SHP77 (cell line): ENCODE measurements at regions not wholly inside any gene's neighbourhood (a gene's known extent, or its start where the extent isn't known, plus 50 kb on each side); places are given as distances from the start of the nearest gene placed in this dataset.
"Not testable (repeated sequence)": the region's sequence is repeated elsewhere in the genome, so short reads cannot be mapped to it uniquely, and the experiment has no call there.

Experiments used
- DNase-seq, 2 experiments: peaks; one replicate each; lab custom pipeline; 2025; lab: John Stamatoyannopoulos, UW

- DNase-seq, result no peak
These were observed 313.8 kb downstream of the S1PR1 start for GRCh38 chr1:101550581-101550980.

- DNase-seq, result no peak
These were observed 330.2 kb downstream of the S1PR1 start for GRCh38 chr1:101566883-101567538.

GRCh38 chr1:101567582-101568189, 330.9 kb downstream of the S1PR1 start:
- peak in 1 of 2 experiments; percentile 16 for DNase-seq

GRCh38 chr1:101587741-101588140, 350.9 kb downstream of the S1PR1 start:
- peak in 1 of 2 experiments; percentile 39 for DNase-seq

GRCh38 chr1:101588677-101589076, 351.9 kb downstream of the S1PR1 start:
- DNase-seq, result no peak

- no peak for DNase-seq
These were observed 356.0 kb downstream of the S1PR1 start for GRCh38 chr1:101592845-101593244.

GRCh38 chr1:101595881-101596374, 359.1 kb downstream of the S1PR1 start:
- DNase-seq, result no peak

- not testable (repeated sequence) for DNase-seq
These were observed 363.8 kb downstream of the S1PR1 start for GRCh38 chr1:101600615-101601014.

GRCh38 chr1:101603726-101604125, 366.9 kb downstream of the S1PR1 start:
- no peak for DNase-seq

GRCh38 chr1:101605878-101606277, 369.1 kb downstream of the S1PR1 start:
- no peak for DNase-seq

GRCh38 chr1:101613546-101613945, 376.7 kb downstream of the S1PR1 start:
- no peak for DNase-seq

GRCh38 chr1:101618900-101619299, 377.8 kb downstream of the OLFM3 start:
- DNase-seq, result no peak

GRCh38 chr1:101632548-101633272, 364.0 kb downstream of the OLFM3 start:
- peak; percentile 55 to 75 for DNase-seq

GRCh38 chr1:101645810-101646209, 350.9 kb downstream of the OLFM3 start:
- no peak for DNase-seq

GRCh38 chr1:101652484-101652883, 344.2 kb downstream of the OLFM3 start:
- DNase-seq, result no peak

GRCh38 chr1:101653482-101653946, 343.2 kb downstream of the OLFM3 start:
- peak in 1 of 2 experiments; percentile 36 for DNase-seq

- no peak for DNase-seq
These were observed 332.0 kb downstream of the OLFM3 start for GRCh38 chr1:101664726-101665125.

- no peak for DNase-seq
These were observed 329.0 kb downstream of the OLFM3 start for GRCh38 chr1:101667761-101668160.

GRCh38 chr1:101683136-101683535, 313.6 kb downstream of the OLFM3 start:
- DNase-seq, result no peak

GRCh38 chr1:101683561-101683960, 313.2 kb downstream of the OLFM3 start:
- DNase-seq, result peak; percentile 23 to 50

GRCh38 chr1:101697072-101697471, 299.7 kb downstream of the OLFM3 start:
- no peak for DNase-seq

GRCh38 chr1:101698681-101699080, 298.0 kb downstream of the OLFM3 start:
- DNase-seq, result no peak

GRCh38 chr1:101704895-101705294, 291.8 kb downstream of the OLFM3 start:
- DNase-seq, result no peak
